OCI-LY7 (cell line): ENCODE measurements at regions not wholly inside any gene's neighbourhood (a gene's known extent, or its start where the extent isn't known, plus 50 kb on each side); places are given as distances from the start of the nearest gene placed in this dataset.

Source experiments
- BruUV-seq: library from RNA; stranded (reverse); fragments of 400-500 nt; replicated peaks from 2 replicates; lab custom pipeline; 2021; lab: Mats Ljungman, UMichigan
- CTCF ChIA-PET: fragments of 300-600 bp; sonication (Branson Sonifier 250); formaldehyde crosslinking; loops from one replicate; lab custom pipeline; 2022; ENCODE audit warnings: antibody characterized with exemption; ENCODE audit not compliant: unreplicated experiment; lab: Charles Lee
- POLR2A ChIA-PET: fragments of 300-600 bp; sonication (Branson Sonifier 250); formaldehyde crosslinking; loops from one replicate; lab custom pipeline; 2022; ENCODE audit warnings: antibody characterized with exemption; lab: Charles Lee
- DNase-seq: peaks from one replicate; pipeline ENCODE4 v3.0.0-alpha.2; 2015; ENCODE audit warnings: low spot score
- H2AFZ ChIP-seq: fragments of 200-600 bp; sonication (generic), shearing (Covaris generic); 2 replicates; pipeline ENCODE4 v1.6.1; 2014; ENCODE audit warnings: mild to moderate bottlenecking, antibody characterized with exemption, low read length, moderate library complexity
- H3K27ac ChIP-seq: fragments of 200-600 bp; sonication (generic); 2 replicates; pipeline ENCODE4 v1.5.1; 2014; ENCODE audit warnings: mixed run types, low read depth, mild to moderate bottlenecking, moderate library complexity, low read length, inconsistent platforms; ENCODE audit not compliant: poor library complexity, severe bottlenecking
- H3K36me3 ChIP-seq: fragments of 200-600 bp; sonication (generic); 2 replicates; pipeline ENCODE4 v1.6.1; 2014; ENCODE audit warnings: mild to moderate bottlenecking, antibody characterized with exemption, low read length, moderate library complexity, mixed read lengths; ENCODE audit not compliant: insufficient read depth
- H3K4me1 ChIP-seq: fragments of 200-600 bp; sonication (generic); 2 replicates; pipeline ENCODE4 v1.5.1; 2014; ENCODE audit warnings: mild to moderate bottlenecking, low read length; ENCODE audit not compliant: insufficient read depth, poor library complexity, severe bottlenecking
- H3K4me2 ChIP-seq: fragments of 200-600 bp; sonication (generic); 2 replicates; pipeline ENCODE4 v1.6.1; 2014; ENCODE audit warnings: mild to moderate bottlenecking, low read length
- H3K4me3 ChIP-seq: fragments of 200-600 bp; sonication (generic); 2 replicates; pipeline ENCODE4 v1.5.1; 2014; ENCODE audit warnings: mild to moderate bottlenecking, low read depth, low read length; ENCODE audit not compliant: poor library complexity, severe bottlenecking
- H3K79me2 ChIP-seq: fragments of 200-600 bp; sonication (generic); 2 replicates; pipeline ENCODE4 v1.6.1; 2016; ENCODE audit warnings: low read depth, mild to moderate bottlenecking, low read length, moderate library complexity, mixed read lengths; ENCODE audit not compliant: insufficient read depth
- H3K9me2 ChIP-seq: fragments of 200-600 bp; sonication (generic); 2 replicates; pipeline ENCODE4 v1.6.1; 2016; ENCODE audit warnings: mild to moderate bottlenecking, low read length, mixed read lengths; ENCODE audit not compliant: insufficient read depth
- H3K9me3 ChIP-seq: fragments of 200-600 bp; sonication (generic); 2 replicates; pipeline ENCODE4 v1.6.1; 2014; ENCODE audit warnings: mild to moderate bottlenecking, mixed run types, low read length, mixed read lengths
- H4K20me1 ChIP-seq: fragments of 200-600 bp; sonication (generic); 2 replicates; pipeline ENCODE4 v1.6.1; 2014; ENCODE audit warnings: mild to moderate bottlenecking, antibody characterized with exemption, low read length, moderate library complexity, mixed read lengths; ENCODE audit not compliant: insufficient read depth
- CTCF ChIP-seq: fragments of 200-600 bp; sonication (generic); conservative IDR thresholded peaks from 2 replicates; pipeline ENCODE4 v1.5.1; 2014; ENCODE audit warnings: mild to moderate bottlenecking, antibody characterized with exemption, low read length, moderate library complexity, mixed read lengths
- EZH2phosphoT487 ChIP-seq: fragments of 200-600 bp; sonication (generic); IDR thresholded peaks from 2 replicates; pipeline ENCODE4 v1.6.1; 2018; ENCODE audit warnings: low read depth, borderline replicate concordance, mild to moderate bottlenecking, mixed run types, antibody characterized with exemption, low read length, moderate library complexity, mixed read lengths
- intact Hi-C: fragments of 100-400 bp; cut with micrococcal nuclease; formaldehyde crosslinking; loops from one replicate; pipeline ENCODE4 v1.10.0; 2022; ENCODE audit not compliant: unreplicated experiment

GRCh38 chr2:100676346-100676745 lies 113.6 kb downstream of the PDCL3 start:
- Histone ChIP-seq H3K9me2 (no peaks in the 10 kb centered on the region), H3K4me2 (no peak overlapping the region), H3K36me3 (no peaks in the 10 kb centered on the region), H3K4me1 (no peaks in the 10 kb centered on the region), H3K79me2 (no peaks in the 10 kb centered on the region), H4K20me1 (no peaks in the 10 kb centered on the region), H2AFZ (no peak overlapping the region), H3K9me3 (no peaks in the 10 kb centered on the region), H3K4me3 (no peak overlapping the region), H3K27ac (no peak overlapping the region)
- ChIA-PET CTCF (no interaction called here), POLR2A (interaction anchor here (1.1 kb wide), 1 partner anchor 8 kb away, joined by 4 read pairs; no protein-coding TSS in a partner anchor)
- intact Hi-C loops, result no loop called here
- TF ChIP-seq CTCF (no peak), EZH2phosphoT487 (no peak)
- no TSS peak for BruUV-seq
- DNase-seq, result no peak

GRCh38 chr2:100677611-100678185 lies 114.9 kb downstream of the PDCL3 start:
- no peak overlapping the region for H3K4me3 ChIP-seq
- H3K9me3 ChIP-seq, result no peaks in the 10 kb centered on the region
- H3K4me1 ChIP-seq, result no peaks in the 10 kb centered on the region
- H3K9me2 ChIP-seq, result no peaks in the 10 kb centered on the region
- no peak overlapping the region for H3K27ac ChIP-seq
- no TSS peak for BruUV-seq
- ChIA-PET POLR2A (interaction anchor here (0.6 kb wide), 1 partner anchor 18 kb away, joined by 3 read pairs; no protein-coding TSS in a partner anchor), CTCF (no interaction called here)
- H4K20me1 ChIP-seq, result no peaks in the 10 kb centered on the region
- H3K4me2 ChIP-seq, result no peak overlapping the region
- no peaks in the 10 kb centered on the region for H3K36me3 ChIP-seq
- intact Hi-C loops, result no loop called here
- no peaks in the 10 kb centered on the region for H3K79me2 ChIP-seq
- no peak for DNase-seq
- no peak overlapping the region for H2AFZ ChIP-seq
- TF ChIP-seq CTCF (no peak), EZH2phosphoT487 (no peak)

DNA sequence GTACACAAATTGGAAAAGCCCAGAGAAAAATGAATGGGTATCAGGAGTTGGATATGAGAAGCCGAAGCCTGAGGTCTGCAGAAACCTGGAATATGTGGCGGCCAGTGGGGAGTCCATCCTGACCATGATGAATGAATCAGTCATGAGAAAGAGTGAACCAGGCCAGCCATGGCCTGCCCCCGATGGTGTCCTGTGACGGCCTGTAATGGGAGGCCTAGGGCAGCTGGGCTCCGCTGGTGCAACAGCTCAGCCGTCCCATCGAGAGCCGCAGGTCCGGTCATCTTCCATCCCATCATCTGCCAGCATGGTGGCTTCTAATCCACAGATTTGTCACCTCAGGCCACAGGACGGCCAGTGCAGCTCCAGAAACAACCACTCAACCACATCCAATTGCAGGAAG lies 116.4 kb downstream of the PDCL3 start:
- H3K27ac ChIP-seq, result no peak overlapping the region
- ChIA-PET CTCF (no interaction called here), POLR2A (no interaction called here)
- no peaks in the 10 kb centered on the region for H4K20me1 ChIP-seq
- no peak for DNase-seq
- intact Hi-C loops, result no loop called here
- no peaks in the 10 kb centered on the region for H3K4me1 ChIP-seq
- TF ChIP-seq EZH2phosphoT487, result no peak
- TF ChIP-seq CTCF, result no peak
- no peaks in the 10 kb centered on the region for H3K9me2 ChIP-seq
- no peaks in the 10 kb centered on the region for H3K79me2 ChIP-seq
- no TSS peak for BruUV-seq
- no peaks in the 10 kb centered on the region for H3K36me3 ChIP-seq
- H2AFZ ChIP-seq, result no peak overlapping the region
- H3K4me3 ChIP-seq, result no peak overlapping the region
- no peaks in the 10 kb centered on the region for H3K9me3 ChIP-seq
- no peak overlapping the region for H3K4me2 ChIP-seq
